HepG2 (cell line): ENCODE measurements at regions not wholly inside any gene's neighbourhood (a gene's known extent, or its start where the extent isn't known, plus 50 kb on each side); places are given as distances from the start of the nearest gene placed in this dataset.

ENCODE experiments used
- ATAC-seq: fragments of 200-7000 bp; cut with Tn5 transposase; 3 replicates; pipeline ENCODE4 v1.9.1; 2020; ENCODE audit warnings: mild to moderate bottlenecking, moderate library complexity
- BruUV-seq: library from RNA; stranded (reverse); fragments of 400-500 nt; replicated peaks from 2 replicates; lab custom pipeline; 2021; lab: Mats Ljungman, UMichigan
- CTCF ChIA-PET: fragments of 300-600 bp; formaldehyde crosslinking; extraction: SDS; loops from one replicate; lab custom pipeline; 2021; ENCODE audit warnings: low total read pairs, inconsistent platforms, low intra/inter-chr PET ratio; lab: Yijun Ruan, JAX
- POLR2A ChIA-PET: fragments of 350-600 bp; sonication (Branson Sonifier 250); formaldehyde crosslinking; loops from one replicate; lab custom pipeline; 2020; ENCODE audit warnings: antibody characterized with exemption, inconsistent platforms; lab: Yijun Ruan, JAX
- DNase-seq: peaks from one replicate; pipeline ENCODE4 v3.0.0-alpha.2; 2015; ENCODE audit warnings: low spot score
- FAIRE-seq: peaks from 3 replicates; lab custom pipeline; 2011; peaks lifted over from hg19 to GRCh38; lab: Jason Lieb, UNC
- H2AFZ ChIP-seq: one replicate; pipeline ENCODE4 v1.6.1; 2011; ENCODE audit warnings: low read length, inconsistent platforms
- H3K27ac ChIP-seq: fragments of 300-600 bp; 3 replicates; pipeline ENCODE4 v1.8.0; 2011; ENCODE audit warnings: mixed run types, mild to moderate bottlenecking, mixed read lengths, low read length, inconsistent platforms; ENCODE audit not compliant: insufficient read depth; ENCODE audit errors: extremely low read length
- H3K27me3 ChIP-seq, 2 experiments: fragments of 200-600 bp in 1 of 2; 2 replicates in 1 of 2; 3 replicates in 1 of 2; pipeline versions ENCODE4 v1.6.0 to v1.8.0; 2011; ENCODE audit warnings: low read length in 2 of 2, mild to moderate bottlenecking in 2 of 2, moderate library complexity in 2 of 2, inconsistent platforms in 1 of 2; ENCODE audit not compliant: insufficient read depth in 2 of 2, control insufficient read depth in 1 of 2
- H3K36me3 ChIP-seq, 2 experiments: fragments of 200-600 bp in 1 of 2; replicated peaks in 1 of 2; 2 replicates in 1 of 2; 3 replicates in 1 of 2; pipeline versions ENCODE4 v1.5.1 to v1.8.0; 2011; ENCODE audit warnings: low read length in 2 of 2, inconsistent platforms in 1 of 2; ENCODE audit not compliant: insufficient read depth in 2 of 2, control insufficient read depth in 1 of 2
- H3K4me1 ChIP-seq: 2 replicates; pipeline ENCODE4 v1.5.1; 2012; ENCODE audit warnings: low read length, inconsistent platforms; ENCODE audit not compliant: insufficient read depth
- H3K4me2 ChIP-seq: 2 replicates; pipeline ENCODE4 v1.6.0; 2011; ENCODE audit warnings: low read depth, low read length, inconsistent platforms
- H3K4me3 ChIP-seq, 3 experiments: fragments of 200-600 bp in 1 of 3; sonication (generic), shearing (Covaris generic) in 1 of 3; replicated peaks in 1 of 3; 2 replicates each; pipeline ENCODE4 v1.5.1; 2011 to 2016; ENCODE audit warnings: low read length in 3 of 3, inconsistent platforms in 2 of 3, low read depth in 2 of 3, mild to moderate bottlenecking in 2 of 3, control low read depth in 1 of 3, mixed read lengths in 1 of 3; ENCODE audit not compliant: insufficient read depth in 1 of 3
- H3K79me2 ChIP-seq: one replicate; pipeline ENCODE4 v1.6.1; 2011; ENCODE audit warnings: low read length, inconsistent platforms; ENCODE audit not compliant: insufficient read depth
- H3K9ac ChIP-seq: 2 replicates; pipeline ENCODE4 v1.6.0; 2011; ENCODE audit warnings: mild to moderate bottlenecking, low read depth, low read length, inconsistent platforms; ENCODE audit not compliant: insufficient read depth
- H3K9me3 ChIP-seq: 2 replicates; pipeline ENCODE4 v1.5.1; 2012; ENCODE audit warnings: mild to moderate bottlenecking, low read length
- H4K20me1 ChIP-seq: 2 replicates; pipeline ENCODE4 v1.6.0; 2011; ENCODE audit warnings: inconsistent platforms, mild to moderate bottlenecking, low read length, moderate library complexity; ENCODE audit not compliant: insufficient read depth
- ATRX ChIP-seq: sonication (generic); formaldehyde crosslinking; IDR thresholded peaks from 2 replicates; pipeline ENCODE4 v1.4.0; 2020; ENCODE audit warnings: missing genetic modification reagents, borderline replicate concordance
- MYNN ChIP-seq: sonication (generic); formaldehyde crosslinking; IDR thresholded peaks from 2 replicates; pipeline ENCODE4 v1.4.0; 2020; ENCODE audit warnings: mild to moderate bottlenecking, low read depth, missing genetic modification reagents
- RBM39 ChIP-seq: fragments of 200-400 bp; formaldehyde crosslinking; IDR thresholded peaks from one replicate; pipeline ENCODE4 v1.6.1; 2018; ENCODE audit warnings: antibody characterized with exemption, mild to moderate bottlenecking, low read depth, low read length; ENCODE audit not compliant: poor library complexity, severe bottlenecking
- SIN3B ChIP-seq: fragments of 150-350 bp; IDR thresholded peaks from 2 replicates; pipeline ENCODE4 v1.6.1; 2014; ENCODE audit warnings: low read length
- ZNF383 ChIP-seq: sonication (generic); formaldehyde crosslinking; IDR thresholded peaks from 2 replicates; pipeline ENCODE4 v1.4.0; 2020; ENCODE audit warnings: missing genetic modification reagents, mild to moderate bottlenecking, borderline replicate concordance
- ZNF431 ChIP-seq: sonication (generic); formaldehyde crosslinking; IDR thresholded peaks from 2 replicates; pipeline ENCODE4 v1.9.0; 2022; ENCODE audit warnings: missing genetic modification reagents, low read depth, mild to moderate bottlenecking, borderline replicate concordance
- ZNF550 ChIP-seq: sonication (generic); formaldehyde crosslinking; IDR thresholded peaks from 2 replicates; pipeline ENCODE4 v1.4.0; 2020; ENCODE audit warnings: mild to moderate bottlenecking, missing genetic modification reagents, borderline replicate concordance
- WGBS: methylation state at CpG from one replicate; pipeline ENCODE4 v1.1.6; 2017; ENCODE audit warnings: low lambda C conversion rate; 5-methylcytosine and 5-hydroxymethylcytosine counted together
- in situ Hi-C: cut with HindIII; loops from 2 replicates; pipeline ENCODE4 v1.10.0; 2017; ENCODE audit warnings: low pct_unique_long_range_greater_than_20kb; ENCODE audit not compliant: extremely low pct_ligation_motif_present
- intact Hi-C: fragments of 100-400 bp; cut with micrococcal nuclease; formaldehyde crosslinking; loops from one replicate; pipeline ENCODE4 v1.10.0; 2022; ENCODE audit not compliant: unreplicated experiment
- TF ChIP-seq, protein P1 (sequence below): sonication (generic); formaldehyde crosslinking; conservative IDR thresholded peaks from 2 replicates; pipeline ENCODE4 v1.8.0; 2022; ENCODE audit warnings: missing genetic modification reagents

DNA sequence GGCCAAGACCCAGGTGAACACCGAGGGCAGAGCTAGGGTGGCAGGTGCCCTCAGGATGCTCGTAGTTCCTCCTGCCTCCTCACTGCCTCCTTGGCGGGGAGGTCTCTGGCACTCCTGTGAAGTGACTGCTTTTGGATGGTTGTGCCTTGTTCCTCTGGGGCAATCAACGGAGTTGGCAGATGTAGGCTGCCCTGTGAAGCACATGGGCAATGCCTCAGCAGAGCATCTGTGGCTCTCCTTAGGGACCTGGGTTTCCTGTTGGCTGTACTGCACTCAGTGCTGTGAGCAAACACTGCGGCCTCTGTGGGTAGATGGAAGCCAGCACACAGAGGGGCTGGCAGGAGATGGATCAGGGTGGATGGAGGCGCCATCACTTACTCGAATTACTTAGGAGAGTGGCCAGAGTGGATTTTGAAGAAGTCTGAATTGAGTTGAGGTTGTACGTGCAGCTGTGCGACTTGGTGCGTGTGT lies 71.4 kb upstream of the COL5A1 start:
- Histone ChIP-seq H3K9me3 (no peaks in the 10 kb centered on the region), H4K20me1 (no peaks in the 10 kb centered on the region), H3K27me3 (peaks cover 0 to 15% of the 10 kb centered on the region in 2 experiments; a peak in 2 of 5 replicates), H3K79me2 (no peaks in the 10 kb centered on the region), H3K4me1 (no peaks in the 10 kb centered on the region), H3K9ac (no peak overlapping the region), H2AFZ (no peak overlapping the region), H3K27ac (no peak overlapping the region), H3K36me3 (no peaks in the 10 kb centered on the region), H3K4me3 (no peak overlapping the region), H3K4me2 (no peak overlapping the region)
- DNase-seq (no peak), FAIRE-seq (no peak), ATAC-seq (no peak)
- intact Hi-C loops (no loop called here), in situ Hi-C loops (no loop called here)
- BruUV-seq, result no TSS peak
- ChIA-PET POLR2A (no interaction called here), CTCF (no interaction called here)
- TF ChIP-seq ATRX, result no peak
- TF ChIP-seq ZNF550 (CRISPR knock-in tag), result no peak
- TF ChIP-seq, protein P1, sequence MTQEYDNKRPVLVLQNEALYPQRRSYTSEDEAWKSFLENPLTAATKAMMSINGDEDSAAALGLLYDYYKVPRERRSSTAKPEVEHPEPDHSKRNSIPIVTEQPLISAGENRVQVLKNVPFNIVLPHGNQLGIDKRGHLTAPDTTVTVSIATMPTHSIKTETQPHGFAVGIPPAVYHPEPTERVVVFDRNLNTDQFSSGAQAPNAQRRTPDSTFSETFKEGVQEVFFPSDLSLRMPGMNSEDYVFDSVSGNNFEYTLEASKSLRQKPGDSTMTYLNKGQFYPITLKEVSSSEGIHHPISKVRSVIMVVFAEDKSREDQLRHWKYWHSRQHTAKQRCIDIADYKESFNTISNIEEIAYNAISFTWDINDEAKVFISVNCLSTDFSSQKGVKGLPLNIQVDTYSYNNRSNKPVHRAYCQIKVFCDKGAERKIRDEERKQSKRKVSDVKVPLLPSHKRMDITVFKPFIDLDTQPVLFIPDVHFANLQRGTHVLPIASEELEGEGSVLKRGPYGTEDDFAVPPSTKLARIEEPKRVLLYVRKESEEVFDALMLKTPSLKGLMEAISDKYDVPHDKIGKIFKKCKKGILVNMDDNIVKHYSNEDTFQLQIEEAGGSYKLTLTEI (CRISPR knock-in tag), result no peak
- TF ChIP-seq RBM39, result no peak
- no peak for TF ChIP-seq ZNF431 (CRISPR knock-in tag)
- no peak for TF ChIP-seq MYNN (CRISPR knock-in tag)
- no peak for TF ChIP-seq SIN3B
- TF ChIP-seq ZNF383 (CRISPR knock-in tag), result no peak
- whole genome bisulfite sequencing, result 39% methylated on average over 7 of the region's 10 CpGs
